ENCODE measurements at regions not wholly inside any gene's neighbourhood (a gene's known extent, or its start where the extent isn't known, plus 50 kb on each side); places are given as distances from the start of the nearest gene placed in this dataset.
"Not testable (repeated sequence)": the region's sequence is repeated elsewhere in the genome, so short reads cannot be mapped to it uniquely, and the experiment has no call there.

DNA sequence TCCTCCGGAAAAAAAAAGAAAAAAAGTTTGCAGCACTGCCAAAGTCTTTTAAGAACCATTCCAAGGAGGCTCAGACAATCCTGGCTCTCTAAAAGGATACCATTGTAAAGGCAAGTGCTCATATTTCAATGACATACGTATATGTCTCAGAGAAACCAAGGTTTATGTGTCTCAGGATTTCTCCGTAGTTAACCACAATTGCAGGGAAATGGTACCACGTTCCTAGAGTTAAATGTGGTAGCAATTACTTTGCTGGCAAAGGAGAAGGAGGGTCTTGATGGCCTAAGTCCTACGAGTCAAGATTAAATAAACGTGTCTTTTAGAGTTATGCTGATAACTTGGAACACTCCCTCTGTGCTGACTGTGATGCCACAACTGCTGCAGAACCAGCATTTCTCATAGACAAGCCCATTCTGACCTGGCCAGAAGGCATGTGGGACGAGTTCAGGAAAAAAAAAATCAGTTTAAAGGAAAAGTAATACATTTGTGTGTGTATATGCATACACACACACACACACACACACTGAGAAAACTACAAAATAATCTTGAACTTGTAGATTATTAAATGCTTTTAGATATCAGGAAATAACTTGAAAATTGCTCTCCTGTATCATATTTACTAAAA is 245.9 kb downstream of the FGFR2 start:
- Mint-ChIP-seq H3K27ac (no peak overlapping the region), H3K9me3 (ENCODE audit: low read depth) (no peaks in the 10 kb centered on the region), H3K4me1 (ENCODE audit: low read depth) (no peaks in the 10 kb centered on the region), H3K27me3 (peaks cover 2% of the 10 kb centered on the region), H3K4me3 (no peak overlapping the region), H3K36me3 (no peaks in the 10 kb centered on the region)

DNA sequence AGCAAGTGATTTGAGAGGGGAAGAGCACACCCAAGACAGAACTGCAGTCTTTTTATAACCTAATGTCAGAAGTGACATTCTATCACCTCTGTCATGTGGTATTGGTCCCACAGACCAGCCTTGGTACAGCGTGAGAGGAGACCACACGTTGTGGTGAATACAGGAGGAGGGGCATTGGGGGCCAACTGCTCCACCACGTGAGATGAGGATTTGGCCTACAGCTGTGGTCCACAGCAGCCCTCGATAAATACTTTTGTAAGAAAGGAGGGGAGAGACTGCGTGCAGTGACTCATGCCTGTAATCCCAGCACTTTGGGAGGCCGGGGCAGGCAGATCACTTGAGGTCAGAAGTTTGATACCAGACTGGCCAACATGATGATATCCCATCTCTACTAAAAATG is 243.1 kb downstream of the FGFR2 start:
- H3K4me1 Mint-ChIP-seq (ENCODE audit: low read depth), result no peaks in the 10 kb centered on the region
- no peak overlapping the region for H3K4me3 Mint-ChIP-seq
- no peaks in the 10 kb centered on the region for H3K36me3 Mint-ChIP-seq
- no peaks in the 10 kb centered on the region for H3K9me3 Mint-ChIP-seq (ENCODE audit: low read depth)
- no peak overlapping the region for H3K27ac Mint-ChIP-seq
- H3K27me3 Mint-ChIP-seq, result peaks cover 3% of the 10 kb centered on the region

DNA sequence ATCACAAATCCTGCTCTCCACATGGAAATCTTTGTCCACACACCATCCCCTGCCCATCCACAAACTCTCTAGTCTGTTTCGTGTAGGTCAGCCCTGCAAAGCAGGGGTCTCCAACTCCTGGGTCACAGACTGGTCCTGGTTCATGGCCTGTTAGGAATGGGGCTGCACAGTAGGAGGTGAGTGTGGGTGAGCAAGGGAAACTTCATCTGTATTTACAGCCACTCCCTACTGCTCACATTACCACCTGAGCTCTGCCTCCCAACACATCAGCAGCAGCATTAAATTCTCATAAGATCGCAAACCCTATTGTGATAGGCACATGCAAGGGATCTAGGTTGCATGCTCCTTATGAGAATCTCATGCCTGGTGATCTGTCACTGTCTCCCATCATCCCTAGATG is 242.1 kb downstream of the FGFR2 start:
- H3K36me3 Mint-ChIP-seq, result no peaks in the 10 kb centered on the region
- H3K4me1 Mint-ChIP-seq (ENCODE audit: low read depth), result no peaks in the 10 kb centered on the region
- H3K4me3 Mint-ChIP-seq, result no peak overlapping the region
- no peak overlapping the region for H3K27ac Mint-ChIP-seq
- peaks cover 3% of the 10 kb centered on the region for H3K27me3 Mint-ChIP-seq
- no peaks in the 10 kb centered on the region for H3K9me3 Mint-ChIP-seq (ENCODE audit: low read depth)

DNA sequence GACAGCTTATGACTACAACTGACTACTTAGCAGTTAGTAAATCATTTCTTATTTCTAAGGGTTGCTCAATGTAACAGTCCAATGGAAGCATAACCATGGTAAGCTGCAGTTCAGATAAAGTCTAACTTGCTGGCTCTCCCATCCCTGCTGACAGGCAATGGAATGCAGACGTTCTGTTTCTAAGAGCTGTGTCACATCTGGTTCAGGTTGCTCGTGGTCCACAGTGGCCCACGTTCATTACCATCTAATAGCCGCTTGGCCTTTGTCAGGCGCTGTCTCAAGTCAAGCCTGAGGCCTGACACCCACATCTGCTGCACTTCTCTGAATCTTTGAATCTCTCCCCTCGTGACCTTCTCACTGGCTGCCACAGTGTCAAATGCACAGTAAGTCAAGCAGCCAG is 240.8 kb downstream of the FGFR2 start:
- peaks cover 1% of the 10 kb centered on the region for H3K27me3 Mint-ChIP-seq
- no peaks in the 10 kb centered on the region for H3K4me1 Mint-ChIP-seq (ENCODE audit: low read depth)
- no peak overlapping the region for H3K4me3 Mint-ChIP-seq
- no peaks in the 10 kb centered on the region for H3K9me3 Mint-ChIP-seq (ENCODE audit: low read depth)
- H3K27ac Mint-ChIP-seq, result no peak overlapping the region
- no peaks in the 10 kb centered on the region for H3K36me3 Mint-ChIP-seq

DNA sequence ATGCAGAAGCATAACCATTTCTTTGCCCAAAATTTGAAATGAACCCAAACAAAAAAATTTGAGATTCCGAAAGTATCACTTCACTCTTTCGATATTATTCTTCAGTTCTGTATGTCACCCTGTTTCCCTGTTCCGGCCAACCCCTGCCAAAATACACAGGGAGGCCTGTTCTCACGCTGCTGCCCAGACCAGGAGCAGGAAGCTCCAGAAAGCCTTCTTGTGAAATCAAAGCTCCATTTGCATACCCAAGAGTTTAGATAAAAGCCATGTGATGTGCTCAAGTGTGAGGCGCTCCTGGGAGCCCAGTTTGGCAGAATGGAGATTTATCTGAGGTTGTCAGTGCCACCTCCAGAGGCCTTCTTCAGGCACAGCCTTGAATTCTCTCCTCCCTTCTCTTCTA is 236.2 kb downstream of the FGFR2 start:
- H3K36me3 Mint-ChIP-seq, result no peaks in the 10 kb centered on the region
- H3K4me1 Mint-ChIP-seq (ENCODE audit: low read depth), result no peaks in the 10 kb centered on the region
- no peaks in the 10 kb centered on the region for H3K9me3 Mint-ChIP-seq (ENCODE audit: low read depth)
- peaks cover 1% of the 10 kb centered on the region for H3K27me3 Mint-ChIP-seq
- no peak overlapping the region for H3K27ac Mint-ChIP-seq
- no peak overlapping the region for H3K4me3 Mint-ChIP-seq

DNA sequence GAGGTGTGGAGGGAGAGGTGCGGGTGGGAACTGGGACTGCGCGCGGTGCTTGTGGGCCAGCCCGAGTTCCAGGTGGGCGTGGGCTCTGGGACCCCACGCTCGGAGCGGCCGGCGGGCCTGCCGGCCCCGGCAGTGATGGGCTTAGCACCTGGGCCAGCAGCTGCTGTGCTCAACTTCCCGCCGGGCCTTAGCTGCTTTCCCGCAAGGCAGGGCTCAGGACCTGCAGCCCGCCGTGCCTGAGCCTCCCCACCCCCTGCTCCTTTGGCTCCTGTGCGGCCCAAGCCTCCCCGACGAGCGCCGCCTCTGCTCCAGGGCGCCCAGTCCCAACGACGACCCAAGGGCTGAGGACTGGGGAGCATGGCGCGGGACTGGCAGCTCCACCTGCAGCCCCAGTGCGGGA is 232.7 kb downstream of the FGFR2 start:
- no peak overlapping the region for H3K4me3 Mint-ChIP-seq
- H3K9me3 Mint-ChIP-seq (ENCODE audit: low read depth), result no peaks in the 10 kb centered on the region
- H3K36me3 Mint-ChIP-seq, result no peaks in the 10 kb centered on the region
- H3K27ac Mint-ChIP-seq, result no peak overlapping the region
- H3K27me3 Mint-ChIP-seq, result no peaks in the 10 kb centered on the region
- no peaks in the 10 kb centered on the region for H3K4me1 Mint-ChIP-seq (ENCODE audit: low read depth)

DNA sequence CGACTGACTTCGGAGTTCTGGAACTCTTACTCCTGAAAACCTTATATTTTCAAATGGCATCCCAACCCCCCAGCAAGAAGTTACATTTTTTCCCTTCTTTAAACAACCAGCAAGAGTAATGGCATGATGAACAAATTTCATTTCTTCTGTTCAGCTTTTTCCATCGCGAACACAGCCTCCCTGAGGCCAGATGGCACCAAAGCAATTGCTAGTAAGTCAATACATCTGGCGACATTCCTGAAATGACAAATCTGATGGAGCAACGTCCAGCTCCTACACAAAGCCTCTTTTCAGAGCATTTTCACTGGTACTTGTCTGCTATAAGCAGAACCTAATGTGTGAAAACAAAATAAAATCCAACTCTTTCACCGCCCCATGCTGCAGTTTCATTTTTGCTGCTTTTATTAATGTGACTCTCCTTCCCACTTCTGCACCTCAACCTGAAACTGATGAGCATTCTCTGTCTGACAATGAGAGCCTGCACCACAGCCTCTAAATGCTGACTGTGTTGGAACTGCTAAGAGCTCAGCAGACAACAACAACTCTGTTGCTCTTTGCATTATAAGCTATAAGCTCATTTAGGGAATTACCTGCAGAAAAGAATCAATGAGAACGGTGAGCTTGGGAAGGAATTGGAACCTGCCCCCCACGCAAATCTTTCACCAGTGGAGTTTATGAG is 229.8 kb downstream of the FGFR2 start:
- no peaks in the 10 kb centered on the region for H3K27me3 Mint-ChIP-seq
- H3K27ac Mint-ChIP-seq, result no peak overlapping the region
- H3K9me3 Mint-ChIP-seq (ENCODE audit: low read depth), result no peaks in the 10 kb centered on the region
- H3K4me1 Mint-ChIP-seq (ENCODE audit: low read depth), result no peaks in the 10 kb centered on the region
- H3K4me3 Mint-ChIP-seq, result no peak overlapping the region
- no peaks in the 10 kb centered on the region for H3K36me3 Mint-ChIP-seq

DNA sequence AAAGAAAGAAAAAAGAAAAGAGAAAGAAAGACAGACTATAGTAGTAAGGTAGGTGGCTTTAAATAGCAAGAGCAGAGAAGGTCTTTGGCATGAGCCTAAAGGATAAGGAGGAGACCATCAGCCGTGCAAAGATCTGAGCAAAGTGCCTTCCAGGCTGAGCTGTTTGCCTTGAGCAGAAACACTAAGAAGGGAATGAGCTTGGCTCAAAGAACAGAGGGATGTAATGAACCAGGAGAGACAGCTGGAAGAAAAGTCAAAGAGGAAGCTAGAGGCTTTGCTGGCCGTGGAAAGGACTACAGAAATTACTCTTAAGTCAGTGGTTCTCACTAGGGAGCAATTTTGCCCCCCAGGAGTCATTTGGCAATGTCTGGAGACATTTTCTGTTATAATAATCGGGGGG is 228.6 kb downstream of the FGFR2 start:
- H3K36me3 Mint-ChIP-seq, result no peaks in the 10 kb centered on the region

DNA sequence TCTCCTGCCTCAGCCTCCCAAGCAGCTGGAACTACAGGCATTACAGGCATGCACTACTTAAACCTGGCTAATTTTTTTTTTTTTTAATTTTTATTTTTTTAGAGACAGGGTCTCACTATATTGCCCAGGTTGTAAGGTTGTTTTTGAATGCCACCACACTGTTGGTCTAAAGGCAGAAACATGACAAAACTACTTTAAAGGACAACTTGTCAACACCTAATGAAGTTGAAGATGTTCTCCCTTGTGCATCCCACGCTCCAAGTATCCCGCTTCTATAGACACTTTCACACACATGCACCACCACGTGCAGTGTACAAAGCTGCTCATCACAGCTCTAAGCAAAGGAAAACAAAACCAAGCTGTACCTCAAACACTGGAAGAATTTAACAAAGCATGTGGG is 226.4 kb downstream of the FGFR2 start:
- Mint-ChIP-seq H3K36me3 (no peaks in the 10 kb centered on the region), H3K27ac (no peak overlapping the region), H3K4me3 (no peak overlapping the region), H3K27me3 (no peaks in the 10 kb centered on the region), H3K4me1 (ENCODE audit: low read depth) (no peaks in the 10 kb centered on the region), H3K9me3 (ENCODE audit: low read depth) (no peaks in the 10 kb centered on the region)

More for the DNA sequence above, 228.6 kb downstream of the FGFR2 start:
- no peak overlapping the region for H3K27ac Mint-ChIP-seq
- H3K9me3 Mint-ChIP-seq (ENCODE audit: low read depth), result no peaks in the 10 kb centered on the region
- no peak overlapping the region for H3K4me3 Mint-ChIP-seq
- H3K4me1 Mint-ChIP-seq (ENCODE audit: low read depth), result no peaks in the 10 kb centered on the region
- H3K27me3 Mint-ChIP-seq, result no peaks in the 10 kb centered on the region

DNA sequence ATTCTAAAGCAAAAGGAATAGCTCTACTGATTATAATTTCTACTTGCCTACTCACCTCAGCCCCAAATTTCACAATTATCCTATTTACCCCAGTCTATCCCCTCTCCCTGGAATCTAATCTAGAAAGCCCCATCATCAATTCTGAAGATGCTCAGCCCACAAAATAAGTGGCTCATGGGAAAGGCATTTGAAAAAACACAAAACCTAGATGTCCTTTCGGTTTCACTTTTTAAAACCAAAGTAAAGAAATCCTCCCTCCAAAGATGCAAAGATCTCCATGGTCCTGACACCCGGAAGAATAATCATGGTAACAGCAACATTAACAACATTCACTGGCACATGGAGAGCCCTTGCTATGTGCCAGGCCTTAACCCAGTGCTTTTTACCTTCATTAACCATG is 224.8 kb downstream of the FGFR2 start:
- Mint-ChIP-seq H3K36me3 (no peaks in the 10 kb centered on the region), H3K9me3 (ENCODE audit: low read depth) (no peaks in the 10 kb centered on the region), H3K27ac (no peak overlapping the region), H3K4me3 (no peak overlapping the region), H3K4me1 (ENCODE audit: low read depth) (no peaks in the 10 kb centered on the region), H3K27me3 (no peaks in the 10 kb centered on the region)

DNA sequence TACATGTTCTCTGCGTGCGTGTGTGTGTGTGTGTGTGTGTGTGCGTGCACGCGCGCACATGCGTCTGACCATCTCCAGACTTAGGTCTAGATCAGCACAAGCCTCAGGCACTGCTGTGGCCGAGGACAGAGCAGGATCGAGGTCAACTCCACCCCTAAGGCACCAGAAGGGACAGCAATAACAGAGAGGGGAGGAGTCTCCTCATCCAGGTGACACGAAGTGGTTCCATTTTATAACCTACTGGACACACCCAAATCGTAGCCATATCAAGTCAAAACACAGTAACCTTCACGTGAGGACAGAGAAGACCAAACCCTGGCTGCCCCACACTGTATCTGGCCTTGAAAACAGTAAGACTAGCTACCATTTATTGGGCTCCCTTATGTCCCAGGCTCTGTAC is 224.1 kb downstream of the FGFR2 start:
- no peaks in the 10 kb centered on the region for H3K27me3 Mint-ChIP-seq
- H3K27ac Mint-ChIP-seq, result no peak overlapping the region
- no peaks in the 10 kb centered on the region for H3K4me1 Mint-ChIP-seq (ENCODE audit: low read depth)
- H3K4me3 Mint-ChIP-seq, result no peak overlapping the region
- no peaks in the 10 kb centered on the region for H3K36me3 Mint-ChIP-seq
- no peaks in the 10 kb centered on the region for H3K9me3 Mint-ChIP-seq (ENCODE audit: low read depth)

DNA sequence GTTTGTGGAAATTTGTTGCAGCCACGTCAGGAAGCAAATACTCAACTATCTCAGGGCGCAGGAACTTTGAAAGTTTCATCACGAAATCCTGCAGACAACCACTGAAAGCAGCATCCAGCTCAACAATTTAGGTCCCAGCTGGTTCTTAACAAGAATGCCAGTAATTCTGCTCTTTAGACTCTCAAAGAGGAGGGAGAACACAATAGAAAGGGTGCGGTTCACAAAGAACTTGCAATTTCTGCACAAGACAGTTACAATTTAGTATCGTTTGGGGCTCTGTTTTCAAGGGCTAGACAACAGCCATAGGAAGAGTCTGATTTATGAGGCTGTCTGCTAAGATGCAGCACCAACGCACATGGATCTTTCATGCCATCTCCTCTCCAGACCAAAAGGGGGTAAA is 223.1 kb downstream of the FGFR2 start:
- no peak overlapping the region for H3K27ac Mint-ChIP-seq
- H3K9me3 Mint-ChIP-seq (ENCODE audit: low read depth), result no peaks in the 10 kb centered on the region
- H3K4me1 Mint-ChIP-seq (ENCODE audit: low read depth), result no peaks in the 10 kb centered on the region
- no peaks in the 10 kb centered on the region for H3K36me3 Mint-ChIP-seq
- H3K27me3 Mint-ChIP-seq, result peaks cover 3% of the 10 kb centered on the region
- H3K4me3 Mint-ChIP-seq, result no peak overlapping the region

DNA sequence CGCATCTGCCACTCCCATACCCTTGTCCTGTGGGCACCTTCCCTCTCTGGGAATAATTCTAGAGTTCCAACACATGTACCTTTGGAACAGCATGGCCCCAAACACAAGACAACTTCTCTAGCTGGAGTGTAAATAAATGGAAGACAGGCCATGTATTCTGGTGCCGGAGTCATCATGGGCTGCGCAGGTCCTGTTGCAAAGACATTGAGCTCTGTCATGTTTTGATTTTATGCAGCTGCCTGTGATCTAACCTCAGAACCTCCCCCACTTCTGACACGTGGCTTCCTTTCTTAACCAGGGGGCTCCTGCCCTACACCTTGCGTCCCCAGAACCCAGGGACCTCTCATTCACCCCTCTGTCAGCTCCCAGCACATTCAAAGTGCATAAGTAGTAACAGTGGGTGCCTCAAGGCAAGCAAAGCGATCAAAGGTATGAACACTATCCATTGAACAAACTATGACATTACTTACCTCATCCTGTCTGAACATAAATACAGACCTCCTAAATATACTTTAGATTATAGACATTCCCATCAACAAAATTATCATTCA is 219.9 kb downstream of the FGFR2 start:
- Mint-ChIP-seq H3K36me3 (no peaks in the 10 kb centered on the region), H3K4me3 (no peak overlapping the region), H3K27me3 (peaks cover 3% of the 10 kb centered on the region), H3K9me3 (ENCODE audit: low read depth) (no peaks in the 10 kb centered on the region), H3K27ac (no peak overlapping the region), H3K4me1 (ENCODE audit: low read depth) (no peaks in the 10 kb centered on the region)

DNA sequence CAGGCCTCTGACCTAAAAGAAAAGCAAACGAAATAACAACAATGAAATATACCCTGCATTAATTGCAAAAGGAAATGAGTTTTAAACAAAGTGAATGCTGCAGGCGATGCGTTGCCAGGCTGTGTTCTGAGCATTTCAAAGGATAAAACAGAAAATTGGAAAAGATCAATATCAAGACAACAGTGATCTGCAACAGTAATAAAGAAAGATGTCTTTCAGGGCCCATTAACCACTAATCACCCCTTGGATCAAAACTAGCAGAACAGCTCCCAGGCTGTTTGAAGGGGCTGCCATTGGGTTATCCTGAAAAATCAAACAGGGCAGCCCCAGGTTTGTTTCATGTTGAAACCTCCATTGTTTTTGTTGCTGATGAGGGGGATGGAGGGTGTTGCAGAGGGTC is 219.2 kb downstream of the FGFR2 start:
- Mint-ChIP-seq H3K4me1 (ENCODE audit: low read depth) (no peaks in the 10 kb centered on the region), H3K4me3 (no peak overlapping the region), H3K9me3 (ENCODE audit: low read depth) (no peaks in the 10 kb centered on the region), H3K36me3 (no peaks in the 10 kb centered on the region), H3K27ac (no peak overlapping the region), H3K27me3 (peaks cover 3% of the 10 kb centered on the region)

DNA sequence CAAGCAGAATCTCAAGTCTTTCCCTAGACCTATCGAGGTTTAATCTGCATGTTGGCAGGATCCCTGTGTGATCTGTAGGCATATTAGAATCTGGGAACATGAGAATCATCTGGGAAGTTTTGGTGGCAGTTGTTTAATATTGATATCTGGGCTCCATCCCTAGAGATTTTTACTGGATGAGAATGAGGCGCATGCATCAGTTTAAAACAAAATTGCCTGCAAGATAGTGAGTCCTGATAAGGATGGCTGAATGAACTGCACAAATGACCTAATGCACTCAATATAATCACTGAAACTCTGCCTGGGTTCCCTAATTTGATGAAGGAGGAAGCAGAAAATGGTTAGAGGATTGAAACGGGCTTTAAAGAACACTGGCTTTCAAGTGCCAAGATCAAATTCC is 218.0 kb downstream of the FGFR2 start:
- Mint-ChIP-seq H3K27ac (no peak overlapping the region), H3K4me3 (no peak overlapping the region), H3K36me3 (no peaks in the 10 kb centered on the region), H3K27me3 (peaks cover 3% of the 10 kb centered on the region), H3K9me3 (ENCODE audit: low read depth) (no peaks in the 10 kb centered on the region), H3K4me1 (ENCODE audit: low read depth) (no peaks in the 10 kb centered on the region)

DNA sequence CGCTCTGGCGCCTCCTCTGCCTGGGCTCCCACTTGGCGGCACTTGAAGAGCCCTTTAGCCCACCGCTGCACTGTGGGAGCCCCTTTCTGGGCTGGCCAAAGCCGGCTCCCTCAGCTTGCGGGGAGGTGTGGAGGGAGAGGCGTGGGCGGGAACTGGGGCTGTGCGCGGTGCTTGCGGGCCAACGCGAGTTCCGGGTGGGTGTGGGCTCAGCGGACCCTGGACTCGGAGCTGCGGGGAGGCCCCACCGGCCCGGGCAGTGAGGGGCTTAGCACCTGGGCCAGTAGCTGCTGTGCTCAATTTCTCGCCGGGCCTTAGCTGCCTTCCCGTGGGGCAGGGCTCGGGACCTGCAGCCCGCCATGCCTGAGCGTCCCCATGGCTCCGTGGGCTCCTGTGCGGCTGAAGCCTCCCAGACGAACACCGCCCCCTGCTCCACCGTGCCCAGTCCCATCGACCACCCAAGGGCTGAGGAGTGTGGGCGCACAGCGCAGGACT is 216.2 kb downstream of the FGFR2 start:
- not testable (repeated sequence) for H3K27me3 Mint-ChIP-seq; H3K27ac Mint-ChIP-seq; H3K4me3 Mint-ChIP-seq; H3K36me3 Mint-ChIP-seq; H3K4me1 Mint-ChIP-seq (ENCODE audit: low read depth); H3K9me3 Mint-ChIP-seq (ENCODE audit: low read depth)
